ENCODE measurements at regions not wholly inside any gene's neighbourhood (a gene's known extent, or its start where the extent isn't known, plus 50 kb on each side); places are given as distances from the start of the nearest gene placed in this dataset.
"Not testable (repeated sequence)": the region's sequence is repeated elsewhere in the genome, so short reads cannot be mapped to it uniquely, and the experiment has no call there.

DNA sequence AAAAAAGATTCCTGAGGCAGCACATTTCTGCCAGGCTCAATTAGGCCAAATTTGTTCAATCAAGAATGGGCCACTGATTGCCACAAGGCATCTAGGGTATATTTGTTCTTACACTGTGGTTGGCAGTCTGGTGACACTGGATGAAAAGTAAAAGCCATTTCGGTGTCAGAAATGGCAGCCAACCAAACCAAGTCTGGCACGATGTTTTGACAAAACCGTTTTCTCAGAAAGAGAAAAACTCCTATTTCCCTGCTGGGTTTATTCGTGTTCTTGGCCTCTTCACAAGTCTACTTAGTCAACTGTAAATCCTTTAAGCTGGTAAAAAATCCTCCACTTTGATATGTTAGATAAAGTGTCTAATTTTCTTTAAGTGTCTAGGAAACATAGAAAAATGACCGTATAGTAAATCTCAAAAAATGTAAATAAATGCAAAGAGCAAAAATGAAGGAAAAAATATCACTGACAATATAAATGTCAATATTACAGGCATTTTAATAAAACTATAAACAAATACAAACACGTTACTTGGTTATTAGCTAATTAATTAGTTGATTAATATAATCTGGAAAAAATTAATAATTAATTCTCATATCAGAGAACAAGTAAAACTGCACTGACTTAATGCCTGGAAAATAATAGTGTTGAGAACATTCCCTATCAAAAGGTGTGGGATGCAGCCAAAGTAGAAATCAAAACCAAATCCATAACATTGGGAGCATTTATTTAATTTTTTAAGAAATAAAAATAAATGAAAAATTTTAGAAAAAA is 182.0 kb upstream of the ZNF804A start:
- no peak for DNase-seq
- no peak overlapping the region for H3K27ac ChIP-seq (ENCODE audit: low read length)
- no peaks in the 10 kb centered on the region for H3K9me3 ChIP-seq (ENCODE audit: control insufficient read depth, low read depth, low read length)
- 98% methylated on average over 4 of the region's 6 CpGs for WGBS (ENCODE audit: insufficient coverage, low lambda C conversion rate)
- H3K27me3 ChIP-seq (ENCODE audit: control insufficient read depth, insufficient read depth, low read length): no peaks in the 10 kb centered on the region
- no peaks in the 10 kb centered on the region for H3K36me3 ChIP-seq (ENCODE audit: control insufficient read depth, insufficient read depth, low read length)
- H3K4me1 ChIP-seq (ENCODE audit: control insufficient read depth, insufficient read depth, low read length): no peaks in the 10 kb centered on the region
- no peak overlapping the region for H3K4me3 ChIP-seq (ENCODE audit: low read length)

DNA sequence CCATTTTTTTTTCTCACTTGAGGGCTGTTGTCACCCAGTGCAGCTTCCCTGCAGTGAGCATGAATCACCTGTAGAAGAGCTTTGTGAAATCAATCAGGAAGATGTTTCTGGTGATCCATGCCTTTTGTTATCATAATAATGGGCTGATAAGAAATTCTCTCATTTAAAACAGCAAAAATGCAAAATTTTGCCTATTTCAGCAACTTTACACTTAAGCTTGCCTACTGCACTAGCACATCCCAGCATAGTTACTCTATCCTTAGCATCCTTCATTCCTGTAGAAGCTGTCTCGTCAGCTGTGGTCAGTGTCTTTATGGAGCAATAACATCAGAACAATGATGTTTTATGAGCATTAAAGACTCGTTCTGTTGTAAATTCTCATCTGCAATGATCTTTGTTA is 178.6 kb upstream of the ZNF804A start:
- H3K4me1 ChIP-seq (ENCODE audit: control insufficient read depth, insufficient read depth, low read length): no peaks in the 10 kb centered on the region
- no peaks in the 10 kb centered on the region for H3K36me3 ChIP-seq (ENCODE audit: control insufficient read depth, insufficient read depth, low read length)
- WGBS (ENCODE audit: insufficient coverage, low lambda C conversion rate): no CpG with 5 or more reads among the region's 2 CpGs
- no peak for DNase-seq
- H3K27ac ChIP-seq (ENCODE audit: low read length): no peak overlapping the region
- no peak overlapping the region for H3K4me3 ChIP-seq (ENCODE audit: low read length)
- no peaks in the 10 kb centered on the region for H3K27me3 ChIP-seq (ENCODE audit: control insufficient read depth, insufficient read depth, low read length)
- no peaks in the 10 kb centered on the region for H3K9me3 ChIP-seq (ENCODE audit: control insufficient read depth, low read depth, low read length)

DNA sequence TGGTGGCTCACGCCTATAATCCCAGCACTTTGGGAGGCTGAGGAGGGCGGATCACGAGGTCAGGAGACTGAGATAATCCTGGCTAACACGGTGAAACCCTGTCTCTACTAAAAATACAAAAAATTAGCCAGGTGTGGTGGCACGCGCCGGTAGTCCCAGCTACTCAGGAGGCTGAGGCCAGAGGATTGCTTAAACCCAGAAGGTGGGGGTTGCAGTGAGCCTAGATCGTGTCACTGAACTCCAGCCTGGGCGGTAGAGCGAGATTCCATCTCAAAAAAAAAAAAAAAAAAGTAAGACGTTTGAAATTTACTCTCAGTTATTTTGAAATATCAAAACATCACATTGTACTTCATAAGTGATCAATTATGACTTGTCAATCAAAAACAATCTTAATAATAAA is 176.9 kb upstream of the ZNF804A start:
- H3K27me3 ChIP-seq (ENCODE audit: control insufficient read depth, insufficient read depth, low read length); H3K27ac ChIP-seq (ENCODE audit: low read length); DNase-seq; H3K9me3 ChIP-seq (ENCODE audit: control insufficient read depth, low read depth, low read length); H3K4me1 ChIP-seq (ENCODE audit: control insufficient read depth, insufficient read depth, low read length); H3K4me3 ChIP-seq (ENCODE audit: low read length); H3K36me3 ChIP-seq (ENCODE audit: control insufficient read depth, insufficient read depth, low read length): not testable (repeated sequence)
- WGBS (ENCODE audit: insufficient coverage, low lambda C conversion rate): 83% methylated on average over 1 of the region's 11 CpGs

DNA sequence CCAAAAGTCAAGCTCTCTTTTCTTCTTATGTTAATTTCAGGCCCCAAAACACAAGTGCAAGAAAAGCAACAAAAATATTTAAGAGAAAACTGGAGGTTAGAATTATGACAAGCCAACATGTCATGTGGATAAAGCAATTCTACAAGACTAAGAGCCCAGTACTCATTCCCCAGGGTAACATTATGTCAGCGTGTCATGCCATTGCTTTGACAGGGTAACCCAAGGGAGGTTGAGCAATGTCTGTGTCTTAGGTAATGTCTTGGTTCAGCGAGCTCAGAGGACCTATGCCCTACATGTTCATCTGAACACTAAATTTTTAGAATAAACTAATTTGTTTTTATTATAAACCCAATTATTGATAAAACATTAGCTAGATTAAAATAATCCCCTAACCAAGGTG is 173.2 kb upstream of the ZNF804A start:
- no peaks in the 10 kb centered on the region for H3K27me3 ChIP-seq (ENCODE audit: control insufficient read depth, insufficient read depth, low read length)
- no peaks in the 10 kb centered on the region for H3K36me3 ChIP-seq (ENCODE audit: control insufficient read depth, insufficient read depth, low read length)
- H3K4me1 ChIP-seq (ENCODE audit: control insufficient read depth, insufficient read depth, low read length): no peaks in the 10 kb centered on the region
- H3K4me3 ChIP-seq (ENCODE audit: low read length): no peak overlapping the region
- H3K27ac ChIP-seq (ENCODE audit: low read length): no peak overlapping the region
- H3K9me3 ChIP-seq (ENCODE audit: control insufficient read depth, low read depth, low read length): no peaks in the 10 kb centered on the region
- no peak for DNase-seq
- 88% methylated on average over 1 of the region's 2 CpGs for WGBS (ENCODE audit: insufficient coverage, low lambda C conversion rate)

DNA sequence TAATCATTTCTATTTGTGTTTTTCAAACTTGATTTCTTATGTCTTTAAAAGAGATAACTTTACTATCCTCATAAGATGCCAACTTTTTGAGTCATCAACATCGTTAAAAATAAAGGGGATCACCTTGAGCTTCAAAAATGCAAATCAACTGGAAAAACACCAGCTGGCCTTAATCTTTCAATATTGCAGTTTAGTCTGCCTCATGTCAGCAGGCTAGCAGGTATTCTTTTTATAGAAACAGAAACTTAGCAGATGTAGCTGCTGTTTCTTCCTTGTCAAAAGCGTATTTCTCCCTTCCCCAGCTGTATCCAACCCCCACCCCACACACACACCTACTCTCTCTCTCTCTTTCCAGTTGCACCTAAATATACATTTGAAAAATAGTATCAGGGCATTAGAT is 154.1 kb upstream of the ZNF804A start:
- no peak overlapping the region for H3K4me3 ChIP-seq (ENCODE audit: low read length)
- 60% methylated on average over 1 of the region's 2 CpGs for WGBS (ENCODE audit: insufficient coverage, low lambda C conversion rate)
- DNase-seq: no peak
- H3K27me3 ChIP-seq (ENCODE audit: control insufficient read depth, insufficient read depth, low read length): no peaks in the 10 kb centered on the region
- no peaks in the 10 kb centered on the region for H3K4me1 ChIP-seq (ENCODE audit: control insufficient read depth, insufficient read depth, low read length)
- no peak overlapping the region for H3K27ac ChIP-seq (ENCODE audit: low read length)
- no peaks in the 10 kb centered on the region for H3K36me3 ChIP-seq (ENCODE audit: control insufficient read depth, insufficient read depth, low read length)
- H3K9me3 ChIP-seq (ENCODE audit: control insufficient read depth, low read depth, low read length): no peaks in the 10 kb centered on the region

DNA sequence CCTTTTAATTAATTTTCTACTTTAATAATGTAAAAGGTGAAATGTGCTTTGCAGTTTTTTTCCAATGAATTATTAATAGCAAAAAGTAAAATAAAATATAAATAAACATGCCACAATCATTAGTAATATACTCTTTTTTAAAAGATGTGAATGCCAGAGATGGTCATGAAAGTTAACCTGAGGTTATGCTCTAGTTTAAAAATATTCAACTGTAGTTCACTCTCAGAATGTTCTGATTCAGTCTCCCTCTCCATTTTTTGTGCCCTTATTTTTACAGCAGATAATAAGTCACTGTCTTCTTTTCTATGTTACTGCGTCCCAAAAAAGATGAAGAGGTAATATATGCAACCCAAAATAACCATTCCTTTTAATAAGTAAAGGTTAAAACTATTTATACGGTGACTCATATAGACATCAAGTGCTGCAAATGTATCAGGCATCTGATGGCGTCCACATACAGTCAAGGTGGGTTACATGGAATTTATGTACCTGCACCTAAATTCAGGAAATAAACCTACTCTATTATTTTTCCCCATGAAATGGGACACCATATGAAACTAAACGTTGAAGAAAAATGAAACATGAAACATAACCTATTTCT is 153.6 kb upstream of the ZNF804A start:
- WGBS (ENCODE audit: insufficient coverage, low lambda C conversion rate): 100% methylated on average over 1 of the region's 4 CpGs

DNA sequence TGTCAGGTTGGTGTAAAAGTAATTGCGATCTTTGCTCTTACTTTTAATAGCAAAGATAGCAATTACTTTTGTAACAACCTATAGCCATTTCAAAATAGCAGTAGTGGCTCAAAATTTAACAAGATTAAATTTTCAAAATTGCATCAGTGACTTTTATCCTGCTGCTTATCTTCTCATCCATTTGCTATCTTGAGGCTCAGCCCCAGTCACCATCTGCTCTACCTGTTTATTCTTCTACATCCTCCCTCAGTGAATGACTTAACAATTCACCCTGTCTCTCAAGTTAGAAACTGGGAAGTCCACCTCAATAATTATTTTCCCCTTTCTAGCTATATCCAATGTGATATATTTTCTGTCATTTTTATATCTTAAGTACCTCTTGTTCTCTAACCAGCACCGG is 148.6 kb upstream of the ZNF804A start:
- Histone ChIP-seq H3K27me3 (ENCODE audit: control insufficient read depth, insufficient read depth, low read length) (no peaks in the 10 kb centered on the region), H3K9me3 (ENCODE audit: control insufficient read depth, low read depth, low read length) (no peaks in the 10 kb centered on the region), H3K27ac (ENCODE audit: low read length) (no peak overlapping the region), H3K36me3 (ENCODE audit: control insufficient read depth, insufficient read depth, low read length) (no peaks in the 10 kb centered on the region), H3K4me3 (ENCODE audit: low read length) (no peak overlapping the region), H3K4me1 (ENCODE audit: control insufficient read depth, insufficient read depth, low read length) (no peaks in the 10 kb centered on the region)
- no peak for DNase-seq
- 83% methylated on average over 2 of the region's 2 CpGs for WGBS (ENCODE audit: insufficient coverage, low lambda C conversion rate)

More for the DNA sequence above, 153.6 kb upstream of the ZNF804A start:
- Histone ChIP-seq H3K4me1 (ENCODE audit: control insufficient read depth, insufficient read depth, low read length) (no peaks in the 10 kb centered on the region), H3K27ac (ENCODE audit: low read length) (no peak overlapping the region), H3K4me3 (ENCODE audit: low read length) (no peak overlapping the region), H3K27me3 (ENCODE audit: control insufficient read depth, insufficient read depth, low read length) (no peaks in the 10 kb centered on the region), H3K9me3 (ENCODE audit: control insufficient read depth, low read depth, low read length) (no peaks in the 10 kb centered on the region), H3K36me3 (ENCODE audit: control insufficient read depth, insufficient read depth, low read length) (no peaks in the 10 kb centered on the region)
- DNase-seq: no peak

DNA sequence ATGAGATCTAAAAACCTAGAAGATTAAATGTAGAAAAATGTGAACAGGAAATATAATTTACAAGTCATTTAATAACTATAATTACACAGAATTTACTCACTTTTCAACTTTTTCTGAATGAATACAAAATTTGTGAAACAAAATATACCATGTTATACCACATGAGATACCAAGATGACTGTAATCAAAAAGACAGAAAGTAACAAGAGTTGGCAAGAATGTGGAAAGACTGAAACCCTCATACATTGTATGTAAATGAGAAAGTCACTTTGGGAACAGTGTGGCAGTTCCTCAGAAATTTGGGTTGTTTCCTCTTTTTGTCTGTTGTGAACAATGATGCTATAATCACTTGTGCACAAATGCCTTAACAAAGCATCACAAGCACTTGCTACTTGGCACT is 145.4 kb upstream of the ZNF804A start:
- Histone ChIP-seq H3K36me3 (ENCODE audit: control insufficient read depth, insufficient read depth, low read length) (no peaks in the 10 kb centered on the region), H3K4me3 (ENCODE audit: low read length) (no peak overlapping the region), H3K27ac (ENCODE audit: low read length) (no peak overlapping the region), H3K4me1 (ENCODE audit: control insufficient read depth, insufficient read depth, low read length) (no peaks in the 10 kb centered on the region), H3K9me3 (ENCODE audit: control insufficient read depth, low read depth, low read length) (no peaks in the 10 kb centered on the region), H3K27me3 (ENCODE audit: control insufficient read depth, insufficient read depth, low read length) (no peaks in the 10 kb centered on the region)
- no peak for DNase-seq

DNA sequence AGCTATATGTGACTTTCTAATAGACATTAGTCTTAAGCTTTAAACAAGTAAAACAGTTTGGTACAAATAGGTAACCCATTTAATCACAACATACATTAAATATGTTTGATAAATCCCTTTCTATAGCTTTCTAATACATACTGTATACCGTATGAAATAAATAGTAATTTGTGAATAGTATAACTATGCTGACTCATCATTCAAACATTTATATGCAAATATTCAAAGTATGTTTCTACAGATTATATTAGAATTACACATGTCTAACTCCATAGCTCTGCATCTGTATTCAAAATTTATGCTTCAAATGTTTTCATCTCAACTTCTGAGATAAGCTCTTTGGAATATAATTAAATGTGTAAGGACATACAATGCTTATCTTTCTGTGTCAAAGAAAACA is 142.7 kb upstream of the ZNF804A start:
- Histone ChIP-seq H3K36me3 (ENCODE audit: control insufficient read depth, insufficient read depth, low read length) (no peaks in the 10 kb centered on the region), H3K4me3 (ENCODE audit: low read length) (no peak overlapping the region), H3K4me1 (ENCODE audit: control insufficient read depth, insufficient read depth, low read length) (no peaks in the 10 kb centered on the region), H3K27me3 (ENCODE audit: control insufficient read depth, insufficient read depth, low read length) (no peaks in the 10 kb centered on the region), H3K27ac (ENCODE audit: low read length) (no peak overlapping the region), H3K9me3 (ENCODE audit: control insufficient read depth, low read depth, low read length) (no peaks in the 10 kb centered on the region)
- WGBS (ENCODE audit: insufficient coverage, low lambda C conversion rate): 83% methylated on average over 1 of the region's 1 CpG
- no peak for DNase-seq

DNA sequence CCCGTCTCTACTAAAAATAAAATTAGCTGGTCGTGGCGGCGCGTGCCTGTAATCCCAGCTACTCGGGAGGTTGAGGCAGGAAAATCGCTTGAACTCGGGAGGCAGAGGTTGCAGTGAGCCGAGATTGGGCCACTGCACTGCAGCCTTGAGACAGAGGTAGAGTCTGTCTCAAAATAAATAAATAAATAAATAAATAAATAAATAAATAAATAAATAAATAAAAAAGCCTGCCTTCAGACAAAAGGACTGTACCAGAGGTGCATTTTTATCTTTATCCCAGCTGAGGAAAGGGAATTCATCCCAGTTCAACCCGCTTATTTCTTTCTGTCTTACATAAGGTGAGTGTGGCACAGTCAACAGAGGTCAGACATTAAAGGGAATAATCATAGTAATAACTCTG is 141.6 kb upstream of the ZNF804A start:
- H3K36me3 ChIP-seq (ENCODE audit: control insufficient read depth, insufficient read depth, low read length); H3K4me1 ChIP-seq (ENCODE audit: control insufficient read depth, insufficient read depth, low read length); H3K9me3 ChIP-seq (ENCODE audit: control insufficient read depth, low read depth, low read length); H3K27ac ChIP-seq (ENCODE audit: low read length); H3K27me3 ChIP-seq (ENCODE audit: control insufficient read depth, insufficient read depth, low read length); DNase-seq; H3K4me3 ChIP-seq (ENCODE audit: low read length): not testable (repeated sequence)
- WGBS (ENCODE audit: insufficient coverage, low lambda C conversion rate): 100% methylated on average over 3 of the region's 10 CpGs

Measured in large intestine (tissue), 3 donors.